Endodermal cell (in vitro differentiated cells): ENCODE measurements at regions not wholly inside any gene's neighbourhood (a gene's known extent, or its start where the extent isn't known, plus 50 kb on each side); places are given as distances from the start of the nearest gene placed in this dataset.

Experiments used
- DNase-seq: peaks from one replicate; pipeline ENCODE4 v3.0.0-alpha.2; 2017
- H3K27ac ChIP-seq: 2 replicates; pipeline ENCODE4 v1.5.1; 2013; ENCODE audit warnings: mild to moderate bottlenecking, low read depth, low read length, moderate library complexity
- H3K27me3 ChIP-seq: 2 replicates; pipeline ENCODE4 v1.6.1; 2013; ENCODE audit warnings: mild to moderate bottlenecking, low read length, moderate library complexity; ENCODE audit not compliant: insufficient read depth, control insufficient read depth, poor library complexity, severe bottlenecking
- H3K36me3 ChIP-seq: 2 replicates; pipeline ENCODE4 v1.7.0; 2013; ENCODE audit warnings: mild to moderate bottlenecking, low read length, moderate library complexity; ENCODE audit not compliant: control insufficient read depth, insufficient read depth
- H3K4me1 ChIP-seq: one replicate; pipeline ENCODE4 v1.7.0; 2013; ENCODE audit warnings: low read length; ENCODE audit not compliant: control insufficient read depth, insufficient read depth
- H3K4me3 ChIP-seq: 2 replicates; pipeline ENCODE4 v1.5.1; 2013; ENCODE audit warnings: mild to moderate bottlenecking, low read length, moderate library complexity
- H3K9ac ChIP-seq: 2 replicates; pipeline ENCODE4 v1.6.1; 2013; ENCODE audit warnings: mild to moderate bottlenecking, low read length, moderate library complexity; ENCODE audit not compliant: poor library complexity, severe bottlenecking; ENCODE audit errors: extremely low read depth
- H3K9me3 ChIP-seq: 2 replicates; pipeline ENCODE4 v1.6.1; 2013; ENCODE audit warnings: mild to moderate bottlenecking, low read length, moderate library complexity; ENCODE audit not compliant: control insufficient read depth
- H3K27ac Mint-ChIP-seq: 2 replicates; pipeline ENCODE4 v1.8.0; 2020; ENCODE audit warnings: mixed read lengths
- H3K27me3 Mint-ChIP-seq: 2 replicates; pipeline ENCODE4 v1.8.0; 2021; ENCODE audit warnings: mild to moderate bottlenecking, mixed read lengths; ENCODE audit not compliant: insufficient read depth
- H3K36me3 Mint-ChIP-seq: 2 replicates; pipeline ENCODE4 v1.8.0; 2020; ENCODE audit warnings: low read depth, mixed read lengths
- H3K4me1 Mint-ChIP-seq: 2 replicates; pipeline ENCODE4 v1.8.0; 2020; ENCODE audit warnings: mixed read lengths
- H3K4me3 Mint-ChIP-seq: 2 replicates; pipeline ENCODE4 v1.8.0; 2020; ENCODE audit warnings: mild to moderate bottlenecking, moderate library complexity, mixed read lengths
- H3K9me3 Mint-ChIP-seq: 2 replicates; pipeline ENCODE4 v1.8.0; 2020; ENCODE audit warnings: mild to moderate bottlenecking, mixed read lengths
- WGBS, 2 experiments: methylation state at CpG; one replicate each; pipeline versions ENCODE4 v1.1.5 to v1.1.7; 2013; ENCODE audit warnings: missing lambda C conversion rate in 2 of 2, mixed read lengths in 1 of 2; ENCODE audit not compliant: insufficient coverage in 1 of 2, insufficient read length in 1 of 2; 5-methylcytosine and 5-hydroxymethylcytosine counted together
- TF ChIP-seq, protein P1 (sequence below): fragments of 200-600 bp; sonication (generic); conservative IDR thresholded peaks from 2 replicates; pipeline ENCODE4 v1.5.0; 2021; ENCODE audit warnings: antibody characterized with exemption, mild to moderate bottlenecking

DNA sequence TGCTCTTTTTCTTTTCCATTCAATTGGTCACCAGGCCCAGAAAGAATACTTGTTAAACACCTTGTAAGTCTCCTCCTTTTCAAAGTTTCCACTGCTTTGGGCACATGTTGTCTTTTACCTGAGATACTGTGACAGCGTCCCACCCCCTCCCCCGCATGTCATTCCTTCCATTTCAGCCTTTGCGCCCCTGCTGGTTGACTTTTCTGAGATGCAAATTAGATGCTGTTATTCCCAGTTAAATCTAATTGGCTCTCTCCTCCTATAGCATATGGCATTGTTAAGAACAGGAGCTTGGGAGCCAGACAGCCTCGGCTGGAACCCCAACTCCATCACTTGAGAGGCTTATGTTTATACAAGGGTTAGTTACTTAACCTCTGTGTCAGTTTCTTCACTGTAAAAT is 80.3 kb upstream of the GAREM1 start:
- Mint-ChIP-seq H3K27ac (no peak overlapping the region), H3K36me3 (no peaks in the 10 kb centered on the region), H3K4me3 (no peak overlapping the region), H3K9me3 (no peaks in the 10 kb centered on the region), H3K4me1 (peaks cover 43% of the 10 kb centered on the region), H3K27me3 (no peaks in the 10 kb centered on the region)
- TF ChIP-seq, protein P1, sequence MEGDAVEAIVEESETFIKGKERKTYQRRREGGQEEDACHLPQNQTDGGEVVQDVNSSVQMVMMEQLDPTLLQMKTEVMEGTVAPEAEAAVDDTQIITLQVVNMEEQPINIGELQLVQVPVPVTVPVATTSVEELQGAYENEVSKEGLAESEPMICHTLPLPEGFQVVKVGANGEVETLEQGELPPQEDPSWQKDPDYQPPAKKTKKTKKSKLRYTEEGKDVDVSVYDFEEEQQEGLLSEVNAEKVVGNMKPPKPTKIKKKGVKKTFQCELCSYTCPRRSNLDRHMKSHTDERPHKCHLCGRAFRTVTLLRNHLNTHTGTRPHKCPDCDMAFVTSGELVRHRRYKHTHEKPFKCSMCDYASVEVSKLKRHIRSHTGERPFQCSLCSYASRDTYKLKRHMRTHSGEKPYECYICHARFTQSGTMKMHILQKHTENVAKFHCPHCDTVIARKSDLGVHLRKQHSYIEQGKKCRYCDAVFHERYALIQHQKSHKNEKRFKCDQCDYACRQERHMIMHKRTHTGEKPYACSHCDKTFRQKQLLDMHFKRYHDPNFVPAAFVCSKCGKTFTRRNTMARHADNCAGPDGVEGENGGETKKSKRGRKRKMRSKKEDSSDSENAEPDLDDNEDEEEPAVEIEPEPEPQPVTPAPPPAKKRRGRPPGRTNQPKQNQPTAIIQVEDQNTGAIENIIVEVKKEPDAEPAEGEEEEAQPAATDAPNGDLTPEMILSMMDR = peak; percentile 70
- Histone ChIP-seq H3K27me3 (no peaks in the 10 kb centered on the region), H3K9ac (no peak overlapping the region), H3K4me1 (peaks cover 5% of the 10 kb centered on the region), H3K27ac (no peak overlapping the region), H3K9me3 (no peaks in the 10 kb centered on the region), H3K4me3 (no peak overlapping the region), H3K36me3 (no peaks in the 10 kb centered on the region)
- DNase-seq = peak; percentile 87
- 0 to 10% methylated on average over 1 to 4 of the region's 4 CpGs for WGBS, 2 experiments

DNA sequence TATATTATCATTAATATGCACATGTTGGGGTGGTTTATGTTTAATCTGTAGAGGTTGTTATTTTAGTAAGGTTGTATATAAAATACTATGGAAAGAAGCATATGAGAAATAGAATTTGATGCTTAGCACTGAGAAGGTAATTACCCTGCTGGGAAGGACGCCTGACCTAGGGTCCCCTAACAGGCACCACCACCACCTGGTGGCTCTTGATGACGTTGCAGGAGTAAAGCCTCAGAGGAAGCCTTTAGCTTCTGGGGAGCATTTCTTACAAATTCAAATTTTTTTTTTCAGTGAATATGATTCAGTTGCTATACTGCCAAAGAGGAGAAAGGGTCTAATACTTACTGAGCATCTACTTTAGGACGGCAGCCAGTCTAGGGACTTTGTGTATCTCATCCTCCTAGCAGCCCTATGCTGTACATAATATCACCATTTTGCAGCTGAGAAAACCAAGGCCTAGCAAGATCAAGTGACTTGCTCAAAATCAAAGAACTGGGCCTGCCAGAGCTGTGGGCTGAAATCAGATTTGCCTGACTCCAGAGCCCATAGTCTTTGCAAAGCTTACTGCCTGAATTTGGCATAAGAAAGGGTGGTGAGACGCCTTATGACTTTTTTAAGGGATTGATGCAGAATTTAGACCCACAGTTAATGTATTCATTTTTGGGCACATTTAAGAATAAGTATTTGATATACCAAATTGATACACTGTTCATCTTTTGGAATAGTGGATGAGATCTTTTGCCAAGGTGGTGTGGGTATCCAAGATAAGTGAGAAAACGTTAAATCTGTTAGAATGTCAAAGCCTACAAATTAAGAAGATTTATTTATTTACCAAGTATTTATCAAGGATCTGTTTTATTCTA is 78.8 kb upstream of the GAREM1 start:
- Mint-ChIP-seq H3K9me3 (no peaks in the 10 kb centered on the region), H3K27ac (no peak overlapping the region), H3K36me3 (no peaks in the 10 kb centered on the region), H3K27me3 (no peaks in the 10 kb centered on the region), H3K4me3 (no peak overlapping the region), H3K4me1 (peaks cover 42% of the 10 kb centered on the region)
- Histone ChIP-seq H3K27ac (no peak overlapping the region), H3K9ac (no peak overlapping the region), H3K4me3 (no peak overlapping the region), H3K36me3 (no peaks in the 10 kb centered on the region), H3K4me1 (peaks cover 5% of the 10 kb centered on the region), H3K9me3 (no peaks in the 10 kb centered on the region), H3K27me3 (no peaks in the 10 kb centered on the region)
- TF ChIP-seq, protein P1 = peak; percentile 93
- WGBS, 2 experiments = 0 to 34% methylated on average over 3 to 5 of the region's 5 CpGs
- DNase-seq = peak; percentile 86

DNA sequence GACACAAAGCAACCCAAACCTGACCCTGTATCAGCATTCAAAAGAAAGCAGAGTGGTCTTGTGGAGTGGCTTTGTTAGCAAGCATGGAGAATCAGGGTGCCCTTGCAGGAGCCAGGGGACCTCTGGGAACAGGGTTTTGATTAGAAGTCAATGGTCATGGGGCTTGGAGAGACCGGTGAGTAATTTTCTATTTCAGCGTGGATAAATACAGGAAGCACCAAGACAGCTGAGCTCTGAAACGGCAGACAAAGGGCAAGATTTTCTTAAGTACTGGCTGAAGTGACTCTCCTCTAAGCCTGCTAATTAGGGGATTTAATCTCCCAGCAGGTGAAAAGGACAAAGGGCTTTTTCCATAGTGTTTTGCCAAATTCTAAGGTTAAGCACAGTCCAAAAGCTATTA is 78.0 kb upstream of the GAREM1 start:
- Histone ChIP-seq H3K9me3 (no peaks in the 10 kb centered on the region), H3K36me3 (no peaks in the 10 kb centered on the region), H3K9ac (peak overlapping the region; percentile 28), H3K27me3 (no peaks in the 10 kb centered on the region), H3K4me1 (no peaks in the 10 kb centered on the region), H3K4me3 (peak overlapping the region; percentile 50), H3K27ac (no peak overlapping the region)
- H3K27ac Mint-ChIP-seq = peak overlapping the region; percentile 97
- TF ChIP-seq, protein P1 = no peak
- peak overlapping the region; percentile 31 for H3K4me3 Mint-ChIP-seq
- DNase-seq = peak; percentile 72
- 3 to 6% methylated on average over 2 to 3 of the region's 3 CpGs for WGBS, 2 experiments
- peaks cover 39% of the 10 kb centered on the region for H3K4me1 Mint-ChIP-seq
- H3K36me3 Mint-ChIP-seq = no peaks in the 10 kb centered on the region
- H3K27me3 Mint-ChIP-seq = no peaks in the 10 kb centered on the region
- no peaks in the 10 kb centered on the region for H3K9me3 Mint-ChIP-seq
